Natural killer cell (primary cell): ENCODE measurements at regions not wholly inside any gene's neighbourhood (a gene's known extent, or its start where the extent isn't known, plus 50 kb on each side); places are given as distances from the start of the nearest gene placed in this dataset.
"Not testable (repeated sequence)": the region's sequence is repeated elsewhere in the genome, so short reads cannot be mapped to it uniquely, and the experiment has no call there.

Source experiments
- ATAC-seq, 3 donors: fragments of 150-1000 bp in 2 of 3; fragments of 200-7000 bp in 1 of 3; cut with Tn5 transposase; 1 replicate in 1 of 3; 2 replicates in 2 of 3; pipeline ENCODE4 v1.10.0; 2021; ENCODE audit warnings: mild to moderate bottlenecking in 2 of 3, moderate library complexity in 2 of 3
- DNase-seq, 2 donors: peaks; one replicate each; pipeline versions ENCODE4 v3.0.0 to v3.0.0-alpha.2; 2013 to 2021; ENCODE audit warnings: mixed read lengths in 1 of 2
- H3K27ac ChIP-seq: one replicate; pipeline ENCODE4 v1.5.1; 2013; ENCODE audit warnings: mild to moderate bottlenecking, low read length
- H3K27me3 ChIP-seq: one replicate; pipeline ENCODE4 v1.6.1; 2013; ENCODE audit warnings: low read length; ENCODE audit not compliant: control insufficient read depth, insufficient read depth
- H3K36me3 ChIP-seq: one replicate; pipeline ENCODE4 v1.6.1; 2013; ENCODE audit warnings: low read length; ENCODE audit not compliant: control insufficient read depth, insufficient read depth
- H3K4me1 ChIP-seq: one replicate; pipeline ENCODE4 v1.6.1; 2013; ENCODE audit warnings: low read length; ENCODE audit not compliant: control insufficient read depth, insufficient read depth
- H3K4me3 ChIP-seq: one replicate; pipeline ENCODE4 v1.5.1; 2013; ENCODE audit warnings: low read length
- H3K9me3 ChIP-seq: one replicate; pipeline ENCODE4 v1.6.1; 2013; ENCODE audit warnings: low read length; ENCODE audit not compliant: control insufficient read depth, insufficient read depth
- H3K27ac Mint-ChIP-seq, 2 donors: one replicate each; pipeline ENCODE4 v1.8.0; 2022; ENCODE audit warnings: mild to moderate bottlenecking in 2 of 2, mixed read lengths in 2 of 2, moderate library complexity in 1 of 2
- H3K27me3 Mint-ChIP-seq, 2 donors: one replicate each; pipeline ENCODE4 v1.8.0; 2022; ENCODE audit warnings: low read depth in 2 of 2, mixed read lengths in 2 of 2
- H3K36me3 Mint-ChIP-seq: one replicate; pipeline ENCODE4 v1.8.0; 2022; ENCODE audit warnings: mixed read lengths
- H3K4me1 Mint-ChIP-seq, 2 donors: one replicate each; pipeline ENCODE4 v1.8.0; 2022; ENCODE audit warnings: mixed read lengths in 2 of 2
- H3K4me3 Mint-ChIP-seq: one replicate; pipeline ENCODE4 v1.8.0; 2022; ENCODE audit warnings: mild to moderate bottlenecking, moderate library complexity, mixed read lengths
- H3K9me3 Mint-ChIP-seq, 2 donors: one replicate each; pipeline ENCODE4 v1.8.0; 2022; ENCODE audit warnings: mixed read lengths in 2 of 2
- WGBS: methylation state at CpG from one replicate; pipeline ENCODE4 v1.1.7; 2013; ENCODE audit warnings: missing lambda C conversion rate; ENCODE audit not compliant: insufficient coverage; 5-methylcytosine and 5-hydroxymethylcytosine counted together
- intact Hi-C: fragments of 100-400 bp; cut with micrococcal nuclease; formaldehyde crosslinking; loops from one replicate; pipeline ENCODE4 v1.14.2; 2022
- TF ChIP-seq, protein P1 (sequence below): fragments of 200-600 bp; IDR thresholded peaks from one replicate; pipeline ENCODE4 v1.8.0; 2022; ENCODE audit warnings: antibody characterized with exemption

DNA sequence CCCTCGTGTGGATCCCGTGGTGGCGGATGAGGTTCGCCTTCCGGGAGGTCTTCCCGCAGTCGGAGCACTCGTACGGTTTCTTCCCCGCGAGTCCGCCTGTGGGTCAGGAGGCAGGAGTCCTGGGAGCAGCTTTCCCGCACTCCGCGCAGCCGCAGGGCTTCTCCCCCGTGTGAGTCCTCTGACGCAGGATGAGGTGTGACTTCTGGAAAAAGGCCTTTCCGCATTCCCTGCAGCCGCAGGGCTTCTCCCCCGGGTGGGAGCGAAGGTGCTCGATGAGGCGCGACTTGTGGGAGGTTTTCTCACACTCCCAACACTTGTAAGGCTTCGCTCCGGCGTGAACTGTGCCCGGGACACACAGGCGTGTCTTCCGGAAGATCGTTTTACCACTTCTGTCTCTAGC lies 68.8 kb upstream of the WIPI2 start:
- H3K27me3 Mint-ChIP-seq, H3K9me3 ChIP-seq, H3K4me1 Mint-ChIP-seq, H3K27ac ChIP-seq, H3K4me3 ChIP-seq, H3K4me3 Mint-ChIP-seq, H3K27me3 ChIP-seq, H3K36me3 ChIP-seq, H3K9me3 Mint-ChIP-seq, H3K27ac Mint-ChIP-seq, H3K4me1 ChIP-seq, DNase-seq, intact Hi-C loops, ATAC-seq, H3K36me3 Mint-ChIP-seq: not testable (repeated sequence)
- WGBS = 91% methylated on average over 24 of the region's 32 CpGs

DNA sequence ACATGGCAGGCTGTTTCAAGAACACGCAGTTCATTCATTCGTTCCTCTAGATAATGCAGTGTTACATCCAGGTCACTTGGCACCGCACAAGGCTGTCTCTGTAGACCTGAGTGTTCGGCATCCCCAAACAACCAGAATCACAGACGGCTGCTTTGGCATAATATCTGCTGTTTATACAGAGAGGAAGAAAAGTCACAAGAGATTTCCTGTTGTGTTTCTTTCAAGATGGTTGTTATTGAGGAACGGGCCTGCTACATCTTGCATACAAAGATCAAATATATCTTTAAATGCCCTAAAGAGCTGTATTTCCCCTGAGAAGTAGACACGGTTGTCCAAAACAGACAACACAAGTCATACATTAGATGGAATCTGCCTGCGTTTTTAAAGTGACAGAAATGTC lies 58.8 kb upstream of the WIPI2 start:
- intact Hi-C loops, H3K27me3 ChIP-seq, H3K4me1 Mint-ChIP-seq, H3K4me3 Mint-ChIP-seq, H3K36me3 ChIP-seq, H3K9me3 Mint-ChIP-seq, H3K27me3 Mint-ChIP-seq, H3K4me1 ChIP-seq, H3K36me3 Mint-ChIP-seq, H3K27ac Mint-ChIP-seq, H3K4me3 ChIP-seq, DNase-seq, H3K9me3 ChIP-seq, H3K27ac ChIP-seq: not testable (repeated sequence)
- WGBS = 37% methylated on average over 5 of the region's 8 CpGs
- ATAC-seq = peak in 1 of 3 donors; percentile 41

DNA sequence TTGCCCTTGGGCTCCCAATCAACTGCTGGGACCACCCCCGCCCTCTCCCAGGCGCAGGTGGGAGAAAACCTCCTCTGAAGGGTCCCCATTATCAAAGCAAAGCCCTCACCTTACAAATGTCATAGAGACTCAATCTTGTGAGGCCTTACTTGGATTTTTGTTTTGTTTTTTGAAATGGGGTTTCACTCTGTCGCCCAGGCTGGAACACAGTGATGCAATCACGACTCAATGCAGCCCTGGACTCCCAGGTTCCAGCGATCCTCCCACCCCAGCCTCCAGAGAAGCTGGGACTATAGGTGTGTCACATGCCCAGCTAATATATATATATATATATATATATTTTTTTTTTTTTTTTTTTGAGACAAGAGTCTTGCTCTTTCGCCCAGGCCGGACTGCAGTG lies 57.5 kb upstream of the WIPI2 start:
- 95% methylated on average over 3 of the region's 7 CpGs for WGBS
- Mint-ChIP-seq H3K36me3 (no peaks in the 10 kb centered on the region), H3K9me3 (no peaks in the 10 kb centered on the region), H3K4me1 (peaks cover 0 to 5% of the 10 kb centered on the region in 2 donors), H3K27ac (no peak overlapping the region), H3K27me3 (no peaks in the 10 kb centered on the region), H3K4me3 (no peak overlapping the region)
- TF ChIP-seq, protein P1, sequence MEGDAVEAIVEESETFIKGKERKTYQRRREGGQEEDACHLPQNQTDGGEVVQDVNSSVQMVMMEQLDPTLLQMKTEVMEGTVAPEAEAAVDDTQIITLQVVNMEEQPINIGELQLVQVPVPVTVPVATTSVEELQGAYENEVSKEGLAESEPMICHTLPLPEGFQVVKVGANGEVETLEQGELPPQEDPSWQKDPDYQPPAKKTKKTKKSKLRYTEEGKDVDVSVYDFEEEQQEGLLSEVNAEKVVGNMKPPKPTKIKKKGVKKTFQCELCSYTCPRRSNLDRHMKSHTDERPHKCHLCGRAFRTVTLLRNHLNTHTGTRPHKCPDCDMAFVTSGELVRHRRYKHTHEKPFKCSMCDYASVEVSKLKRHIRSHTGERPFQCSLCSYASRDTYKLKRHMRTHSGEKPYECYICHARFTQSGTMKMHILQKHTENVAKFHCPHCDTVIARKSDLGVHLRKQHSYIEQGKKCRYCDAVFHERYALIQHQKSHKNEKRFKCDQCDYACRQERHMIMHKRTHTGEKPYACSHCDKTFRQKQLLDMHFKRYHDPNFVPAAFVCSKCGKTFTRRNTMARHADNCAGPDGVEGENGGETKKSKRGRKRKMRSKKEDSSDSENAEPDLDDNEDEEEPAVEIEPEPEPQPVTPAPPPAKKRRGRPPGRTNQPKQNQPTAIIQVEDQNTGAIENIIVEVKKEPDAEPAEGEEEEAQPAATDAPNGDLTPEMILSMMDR = no peak
- Histone ChIP-seq H3K4me1 (peaks cover 10% of the 10 kb centered on the region), H3K36me3 (no peaks in the 10 kb centered on the region), H3K27me3 (no peaks in the 10 kb centered on the region), H3K9me3 (no peaks in the 10 kb centered on the region), H3K4me3 (no peak overlapping the region), H3K27ac (no peak overlapping the region)
- intact Hi-C loops = no loop called here
- ATAC-seq (no peak), DNase-seq (no peak)

DNA sequence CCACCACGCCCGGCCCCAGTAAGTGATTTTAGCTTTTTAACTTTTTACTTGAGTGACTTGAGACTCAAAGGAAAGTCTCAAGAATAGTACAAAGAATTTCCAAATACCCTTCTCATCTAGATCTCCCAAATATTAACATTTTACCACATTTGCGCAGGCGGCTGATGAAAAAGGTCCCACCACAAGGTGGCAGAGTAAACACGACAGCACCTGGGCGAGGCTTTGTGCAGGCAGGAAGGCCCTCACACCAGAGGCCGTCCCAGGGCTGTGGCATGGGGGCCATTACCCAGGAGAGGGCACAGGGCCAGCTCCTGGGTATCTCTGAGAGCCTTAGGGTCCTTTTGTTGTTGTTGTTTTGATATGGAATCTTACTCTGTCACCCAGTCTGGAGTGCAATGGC lies 50.0 kb upstream of the WIPI2 start:
- peak in 1 of 2 donors; percentile 34 for DNase-seq
- no peak overlapping the region for H3K4me3 Mint-ChIP-seq
- peaks cover 0 to 10% of the 10 kb centered on the region in 2 donors for H3K4me1 Mint-ChIP-seq
- no peaks in the 10 kb centered on the region for H3K36me3 Mint-ChIP-seq
- H3K9me3 Mint-ChIP-seq = no peaks in the 10 kb centered on the region
- Histone ChIP-seq H3K9me3 (no peaks in the 10 kb centered on the region), H3K4me3 (no peak overlapping the region), H3K27me3 (no peaks in the 10 kb centered on the region), H3K4me1 (peaks cover 8% of the 10 kb centered on the region), H3K27ac (no peak overlapping the region), H3K36me3 (no peaks in the 10 kb centered on the region)
- no peak overlapping the region for H3K27ac Mint-ChIP-seq
- no peak for ATAC-seq
- TF ChIP-seq, protein P1 = no peak
- WGBS = 62% methylated on average over 7 of the region's 7 CpGs
- H3K27me3 Mint-ChIP-seq = no peaks in the 10 kb centered on the region
- intact Hi-C loops = no loop called here
